ENCODE measurements at regions not wholly inside any gene's neighbourhood (a gene's known extent, or its start where the extent isn't known, plus 50 kb on each side); places are given as distances from the start of the nearest gene placed in this dataset.

DNA sequence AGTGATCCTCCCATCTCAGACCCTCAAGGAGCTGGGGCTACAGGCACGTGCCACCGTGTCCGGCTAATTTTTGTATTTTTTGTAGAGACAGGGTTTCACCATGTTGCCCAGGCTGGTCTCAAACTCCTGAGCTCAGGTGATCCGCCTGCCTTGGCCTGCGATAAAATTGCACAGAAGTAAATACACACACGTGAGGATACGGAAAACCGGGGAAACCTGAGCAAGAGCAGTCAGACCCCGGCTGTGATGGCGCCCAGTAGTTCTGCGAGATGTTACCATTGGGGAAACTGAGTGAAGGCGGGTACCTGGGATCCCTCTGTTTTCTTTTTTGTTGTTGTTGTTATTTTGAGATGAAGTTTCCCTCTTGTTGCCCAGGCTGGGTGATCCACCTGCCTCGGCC lies 114.9 kb downstream of the C9orf50 start:
- DNase-seq (ENCODE audit: low spot score), result no peak

DNA sequence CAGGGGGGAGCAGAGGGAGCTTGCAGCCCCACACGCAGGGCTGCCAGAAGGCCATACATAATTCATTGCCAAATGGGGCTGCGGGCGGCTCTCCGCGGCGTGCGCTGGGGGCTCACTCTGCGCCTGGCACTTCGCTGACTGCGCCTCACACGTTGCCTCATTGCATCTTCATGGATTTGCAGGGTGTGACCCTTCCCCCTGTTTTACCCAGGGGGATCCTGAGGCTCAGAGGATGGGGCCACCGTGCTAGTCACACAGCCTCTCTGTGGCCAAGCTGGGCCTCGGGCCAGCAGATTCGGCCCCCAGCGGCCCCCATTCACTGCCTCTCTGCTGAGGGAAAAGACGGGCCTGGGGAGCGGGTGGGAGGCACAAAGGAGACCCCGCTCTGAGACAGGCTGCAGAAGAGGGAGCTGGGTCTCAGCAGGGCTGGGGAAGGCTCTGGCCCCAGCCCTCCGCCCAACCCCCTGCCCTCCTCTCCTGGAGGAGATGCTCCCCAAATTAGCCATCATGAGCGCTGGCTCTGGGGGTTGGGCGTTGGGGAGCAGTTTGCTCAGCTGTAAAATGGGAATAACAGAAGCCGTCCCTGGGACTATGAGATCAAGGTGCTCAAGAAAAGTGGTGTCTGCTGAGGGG lies 115.5 kb downstream of the C9orf50 start:
- no peak for DNase-seq (ENCODE audit: low spot score)

DNA sequence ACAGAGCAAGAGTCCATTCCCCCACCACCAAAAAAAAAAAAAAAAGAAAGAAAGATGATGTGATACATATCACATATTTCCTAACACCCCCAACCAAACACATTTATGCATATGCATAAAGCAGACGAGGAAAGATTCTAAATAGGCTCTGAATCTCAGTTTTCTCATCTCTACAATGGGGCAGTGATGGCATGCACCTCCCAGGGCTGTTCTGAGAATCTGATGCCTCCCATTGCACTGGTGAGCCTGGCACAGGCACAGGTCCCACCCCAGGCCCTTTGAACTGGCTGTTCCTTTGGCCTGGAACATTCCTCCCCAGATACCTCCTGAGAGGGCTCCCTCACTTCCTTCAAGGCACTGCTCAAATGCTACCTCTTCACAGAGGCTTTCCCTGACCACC lies 116.5 kb downstream of the C9orf50 start:
- DNase-seq (ENCODE audit: low spot score), result no peak

- no peak for DNase-seq (ENCODE audit: low spot score)
These were observed 119.1 kb downstream of the C9orf50 start for GRCh38 chr9:129501771-129502319.

DNA sequence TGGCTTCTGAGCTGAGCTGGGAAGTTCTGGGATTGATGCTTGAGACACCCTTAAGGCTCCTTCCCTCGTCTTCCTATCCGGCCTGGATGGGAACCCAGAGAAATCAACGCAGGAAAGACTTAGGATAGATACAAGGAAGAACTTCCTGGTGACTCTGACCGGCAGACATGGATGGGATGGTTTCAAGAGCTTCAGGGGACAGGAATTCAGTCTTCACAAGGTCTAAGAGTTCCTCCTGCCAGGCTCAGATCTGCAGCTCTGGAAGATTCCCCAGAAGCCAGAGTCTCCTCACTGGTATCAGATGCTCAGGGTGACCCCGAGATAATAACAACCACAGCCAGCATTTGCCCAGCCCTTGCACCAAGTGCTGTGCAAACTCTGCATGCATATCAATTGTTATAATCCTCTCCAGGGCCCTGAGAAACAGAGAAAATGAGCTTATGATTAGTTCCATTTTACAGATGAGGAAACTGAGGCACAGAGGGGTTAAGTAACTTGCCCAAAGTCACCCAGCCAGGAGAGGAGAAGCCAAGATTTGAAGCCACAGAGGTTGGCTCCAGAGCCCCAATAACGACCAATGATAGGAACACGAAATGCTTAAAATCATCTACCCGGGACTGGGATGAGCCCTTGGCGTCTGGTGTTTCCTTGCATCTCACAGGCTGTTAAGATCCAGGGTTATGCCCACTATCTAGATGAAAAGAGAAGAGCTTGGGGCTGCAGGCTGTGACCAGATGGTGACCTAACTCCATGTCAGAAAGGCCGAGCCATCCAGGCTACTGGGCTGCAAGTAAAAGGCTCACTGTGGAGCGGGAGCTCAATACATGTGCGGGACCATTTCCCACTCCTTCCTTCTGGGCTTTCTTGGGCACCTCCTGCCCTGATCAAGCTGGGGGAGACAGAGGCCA lies 119.8 kb downstream of the C9orf50 start:
- DNase-seq (ENCODE audit: low spot score), result no peak

DNA sequence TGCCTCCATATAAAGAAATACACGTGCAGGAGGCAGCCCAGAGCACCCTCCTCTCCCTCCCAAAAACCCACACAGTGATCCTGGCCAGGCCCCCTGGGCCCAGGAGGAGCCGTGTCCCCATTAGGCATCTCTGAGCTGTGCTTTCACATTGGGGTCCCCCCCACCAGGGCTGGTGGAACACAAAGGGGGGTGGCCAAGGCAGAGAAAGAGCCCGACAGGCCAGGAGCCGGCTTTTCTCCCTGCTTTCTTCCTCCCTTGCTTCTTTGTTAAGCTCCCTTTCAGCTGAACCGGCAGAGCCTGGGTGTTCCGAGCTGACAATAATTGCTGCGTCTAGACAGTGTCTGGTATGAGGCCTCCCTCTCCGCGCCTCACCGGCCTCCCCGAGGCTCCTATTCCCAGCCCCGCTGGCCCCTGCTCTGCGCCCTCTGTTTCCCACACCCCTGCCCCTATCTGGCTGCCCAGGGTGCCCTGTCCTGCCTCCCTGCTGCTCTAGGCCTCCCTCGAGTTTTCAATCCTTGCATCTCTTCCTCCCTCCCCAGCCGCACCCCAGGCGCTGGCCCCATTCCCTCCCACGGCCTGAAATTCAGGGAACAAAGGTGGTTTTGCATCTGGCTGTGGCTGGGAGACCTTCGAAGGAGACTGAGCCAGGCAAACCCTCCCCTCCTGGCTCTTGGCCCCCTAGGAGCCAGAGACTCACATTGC lies 120.6 kb downstream of the C9orf50 start:
- DNase-seq (ENCODE audit: low spot score), result no peak

DNA sequence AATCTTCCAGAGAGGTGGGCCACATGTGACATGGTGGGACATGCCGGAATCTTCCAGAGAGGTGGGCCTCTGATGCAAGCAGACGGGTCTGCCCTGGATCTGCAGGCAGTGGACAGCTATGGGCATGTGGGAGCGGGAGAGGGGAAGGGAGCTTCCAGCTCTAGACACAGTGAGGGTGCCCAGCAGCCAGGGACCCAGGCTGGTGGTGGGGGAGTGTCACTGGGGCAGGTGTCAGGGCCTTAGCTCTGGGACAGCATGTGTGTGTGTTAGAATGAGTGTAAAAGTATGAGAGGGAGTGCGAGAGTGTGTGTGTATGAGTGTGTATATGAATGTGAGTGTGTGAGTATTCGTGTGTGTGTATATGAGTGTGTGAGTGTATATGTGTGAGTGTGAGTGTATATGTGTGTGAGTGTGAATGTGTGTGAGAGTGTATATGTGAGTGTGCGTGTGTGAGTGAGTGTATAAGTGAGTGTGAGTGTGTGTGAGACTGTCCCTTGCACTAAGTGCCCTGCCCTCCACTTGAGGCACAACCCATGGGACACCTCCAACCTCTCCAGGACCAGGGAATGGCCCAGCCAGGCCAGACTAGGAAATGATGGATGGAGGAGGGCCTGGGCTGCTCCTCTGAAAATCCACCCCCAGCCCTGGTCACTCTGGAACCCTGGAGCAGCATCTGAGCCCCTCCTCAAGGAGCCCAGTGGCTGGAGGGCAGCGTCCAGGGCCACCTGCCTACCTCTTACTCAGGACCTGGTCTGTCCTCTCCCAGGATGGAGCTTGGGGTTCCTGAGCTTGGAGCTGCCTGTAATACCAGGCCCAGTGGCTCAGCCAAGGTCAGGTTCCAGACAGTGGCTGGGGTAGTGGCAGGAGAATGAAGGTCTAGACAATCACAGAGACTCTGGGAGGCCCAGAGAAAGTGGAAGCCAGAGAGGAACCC lies 122.2 kb downstream of the C9orf50 start:
- no peak for DNase-seq (ENCODE audit: low spot score)

DNA sequence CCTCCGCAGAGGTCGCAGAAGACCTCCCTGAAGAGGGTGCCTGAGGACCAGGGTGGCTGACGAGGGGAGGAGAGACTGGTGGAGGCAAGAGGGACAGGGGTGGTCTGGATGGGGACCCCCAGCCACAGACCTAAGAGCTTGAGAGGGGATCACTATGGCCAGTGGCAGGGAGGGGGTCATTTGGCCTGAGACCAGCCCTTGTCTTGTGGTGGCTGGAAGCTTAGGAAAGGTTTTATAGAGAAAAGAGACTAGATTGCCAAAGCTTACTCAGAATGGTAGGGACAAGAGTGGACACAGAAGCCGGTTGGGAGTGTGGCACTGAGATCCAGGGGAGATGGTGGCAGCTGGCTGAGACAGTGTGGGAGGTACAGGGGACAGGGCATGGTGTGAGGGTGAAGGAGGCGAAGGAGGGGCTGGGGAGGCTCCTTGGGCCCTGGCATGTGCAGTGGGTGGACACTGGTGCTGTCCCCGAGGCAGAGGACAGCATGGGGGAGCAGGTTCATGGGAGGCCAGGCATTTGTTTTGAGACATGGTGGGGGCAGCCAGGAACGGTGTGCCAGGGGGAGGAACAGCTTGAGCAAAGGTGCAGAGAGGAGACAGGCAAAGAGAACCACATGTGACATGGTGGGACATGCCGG lies 123.0 kb downstream of the C9orf50 start:
- no peak for DNase-seq (ENCODE audit: low spot score)

DNA sequence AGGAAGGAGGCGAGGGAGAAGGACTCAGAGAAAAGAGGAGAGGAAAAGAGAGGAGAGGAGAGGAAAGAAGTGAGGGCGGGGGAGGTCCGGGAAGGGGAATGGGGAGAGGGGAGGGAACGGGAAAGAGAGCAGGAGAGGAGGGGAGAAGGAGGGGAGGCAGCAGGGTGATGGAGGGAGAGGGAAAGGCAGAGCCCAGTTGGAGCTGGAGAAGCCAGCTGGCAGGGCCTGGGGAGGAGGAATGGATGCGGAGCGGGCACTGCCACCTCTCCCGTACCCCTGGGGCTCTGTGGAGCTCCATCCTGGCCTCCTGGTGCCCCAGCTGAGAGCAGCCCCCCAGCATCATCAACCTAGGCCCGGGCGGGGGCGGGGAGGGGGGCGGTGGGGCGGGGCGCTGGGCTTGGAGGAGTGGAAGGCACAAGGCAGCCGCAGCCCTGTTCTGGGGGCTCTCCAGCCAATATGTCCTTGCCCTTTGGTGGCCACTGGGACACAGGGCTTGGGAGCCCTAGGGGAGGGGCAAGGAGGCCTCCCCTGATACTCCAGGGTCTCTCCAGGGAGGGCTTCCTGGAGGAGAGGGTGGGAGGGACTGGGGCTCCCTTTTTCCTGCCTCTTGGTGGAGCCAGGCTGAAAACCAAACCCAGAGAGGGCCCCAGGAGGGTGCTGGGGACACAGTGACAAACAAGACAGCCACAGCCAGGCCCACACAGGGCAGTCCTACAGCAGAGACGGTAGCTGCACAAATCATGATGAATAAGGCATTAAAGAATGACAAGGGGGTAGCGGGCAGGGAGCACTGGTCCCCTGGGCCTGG lies 123.7 kb downstream of the C9orf50 start:
- no peak for DNase-seq (ENCODE audit: low spot score)

DNA sequence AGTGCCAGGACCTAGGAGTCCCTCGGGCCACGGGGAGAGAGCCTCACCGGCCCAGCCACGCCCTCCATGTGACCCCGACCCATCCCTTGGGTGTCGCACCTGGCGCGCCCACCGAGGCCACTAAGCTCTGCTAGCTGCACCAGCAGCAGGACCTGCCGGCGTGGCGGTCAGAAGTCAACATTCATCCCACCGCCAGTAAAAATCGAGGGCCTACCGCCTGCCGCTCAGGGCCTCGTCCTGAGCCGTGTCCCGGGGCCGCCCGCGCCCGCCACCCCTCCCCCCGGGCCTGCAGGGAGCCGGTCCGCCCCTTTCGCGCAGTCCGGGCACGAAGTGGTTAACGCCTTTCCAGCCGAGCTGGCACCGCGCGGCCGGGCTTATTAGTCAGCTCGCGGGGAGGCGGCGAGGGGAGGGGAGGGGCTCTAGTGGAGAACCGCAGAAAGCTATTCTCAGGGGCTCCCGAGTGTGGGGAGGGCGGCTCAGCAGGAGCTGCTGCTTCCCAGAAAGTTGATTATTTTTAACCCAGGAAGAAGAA lies 124.4 kb downstream of the C9orf50 start:
- peak; percentile 87 for DNase-seq (ENCODE audit: low spot score)

GRCh38 chr9:129495620-129496472 lies 125.1 kb downstream of the C9orf50 start:
- peak; percentile 98 for DNase-seq (ENCODE audit: low spot score)

GRCh38 chr9:129494113-129494789 lies 126.7 kb downstream of the C9orf50 start:
- no peak for DNase-seq (ENCODE audit: low spot score)

DNA sequence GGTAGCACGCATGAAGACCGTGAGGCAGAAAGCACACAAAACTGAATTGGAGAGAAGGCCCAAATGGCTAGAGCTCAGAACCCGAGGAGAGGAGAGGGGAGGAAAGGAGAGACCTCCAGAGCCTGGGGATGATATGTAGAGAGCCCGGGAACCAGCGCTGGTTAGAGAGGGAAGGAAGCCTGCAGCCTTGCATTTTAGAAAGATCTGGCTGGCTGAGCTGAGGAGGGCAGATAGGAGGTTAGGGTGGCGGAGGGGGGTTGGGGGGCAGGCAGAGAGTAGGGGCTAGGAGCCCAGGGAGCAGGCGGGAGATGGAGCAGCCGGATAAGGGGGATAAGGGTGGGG lies 127.2 kb downstream of the C9orf50 start:
- no peak for DNase-seq (ENCODE audit: low spot score)

GRCh38 chr9:129493002-129493705 lies 127.7 kb downstream of the C9orf50 start:
- no peak for DNase-seq (ENCODE audit: low spot score)

DNA sequence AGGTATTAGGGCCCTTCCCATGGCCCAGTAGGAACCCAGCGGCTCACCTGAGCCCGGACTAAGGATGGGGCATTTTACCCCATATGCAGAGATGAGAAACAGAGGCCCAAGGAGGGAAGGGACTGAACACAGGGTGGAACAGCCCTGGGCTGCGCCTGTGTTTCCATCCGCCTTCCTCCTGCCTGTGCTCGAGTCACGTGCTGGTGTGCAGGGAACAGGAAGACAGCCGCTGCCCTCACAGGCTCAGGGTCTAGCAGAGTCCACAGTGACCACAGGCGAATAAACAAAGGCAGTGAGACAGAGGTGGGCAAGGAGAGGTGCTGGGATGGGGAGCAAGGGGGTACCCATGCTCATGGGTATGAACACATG lies 129.4 kb downstream of the C9orf50 start:
- DNase-seq (ENCODE audit: low spot score), result no peak

DNA sequence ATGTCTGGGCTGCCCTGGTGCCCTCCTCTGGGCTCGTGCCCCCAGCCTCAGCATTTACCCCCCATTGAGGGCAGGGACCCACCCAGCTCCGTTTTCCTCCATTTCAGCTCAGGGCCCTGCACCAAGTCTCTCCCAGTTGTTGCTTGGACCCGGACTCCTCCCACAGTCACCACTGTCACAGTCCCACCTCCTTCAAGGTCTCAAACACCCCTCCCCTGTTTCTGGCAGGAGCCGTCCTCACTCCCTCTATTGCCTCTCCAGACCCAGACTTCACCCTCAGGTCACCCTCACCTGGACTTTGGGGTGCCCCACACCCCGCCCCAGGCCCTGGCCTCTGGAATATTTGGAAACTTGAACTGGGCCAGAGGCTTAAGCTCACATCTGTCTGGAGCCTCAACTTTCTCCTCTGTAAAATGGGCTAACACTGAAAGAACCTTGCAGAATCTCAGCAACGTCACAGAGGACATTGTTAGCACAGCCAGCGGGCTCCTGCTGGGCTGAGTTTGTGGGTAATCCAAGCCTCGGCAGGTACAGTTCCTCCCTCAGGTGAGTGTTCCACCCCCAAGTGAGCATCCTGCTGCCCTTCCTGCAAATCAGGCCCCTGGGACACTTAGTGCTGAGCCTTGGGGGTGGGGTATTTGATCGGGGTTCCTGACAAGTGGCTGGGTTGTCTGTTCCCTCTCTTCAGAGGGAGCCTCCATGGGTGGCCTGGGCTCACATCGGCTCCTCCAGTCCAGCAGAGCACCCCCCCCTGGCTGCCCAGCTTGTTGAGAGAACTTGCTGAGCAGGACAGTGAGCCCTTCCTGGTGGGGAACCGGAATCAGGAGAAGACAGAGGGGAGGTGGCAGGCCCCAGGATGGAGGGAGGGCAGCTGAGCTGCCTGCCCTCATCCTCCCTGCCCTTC lies 130.1 kb downstream of the C9orf50 start:
- no peak for DNase-seq (ENCODE audit: low spot score)
